ENCODE measurements at regions not wholly inside any gene's neighbourhood (a gene's known extent, or its start where the extent isn't known, plus 50 kb on each side); places are given as distances from the start of the nearest gene placed in this dataset.
A peak's percentile ranks its signal among the peaks of the same experiment; 100 is the strongest.

DNA sequence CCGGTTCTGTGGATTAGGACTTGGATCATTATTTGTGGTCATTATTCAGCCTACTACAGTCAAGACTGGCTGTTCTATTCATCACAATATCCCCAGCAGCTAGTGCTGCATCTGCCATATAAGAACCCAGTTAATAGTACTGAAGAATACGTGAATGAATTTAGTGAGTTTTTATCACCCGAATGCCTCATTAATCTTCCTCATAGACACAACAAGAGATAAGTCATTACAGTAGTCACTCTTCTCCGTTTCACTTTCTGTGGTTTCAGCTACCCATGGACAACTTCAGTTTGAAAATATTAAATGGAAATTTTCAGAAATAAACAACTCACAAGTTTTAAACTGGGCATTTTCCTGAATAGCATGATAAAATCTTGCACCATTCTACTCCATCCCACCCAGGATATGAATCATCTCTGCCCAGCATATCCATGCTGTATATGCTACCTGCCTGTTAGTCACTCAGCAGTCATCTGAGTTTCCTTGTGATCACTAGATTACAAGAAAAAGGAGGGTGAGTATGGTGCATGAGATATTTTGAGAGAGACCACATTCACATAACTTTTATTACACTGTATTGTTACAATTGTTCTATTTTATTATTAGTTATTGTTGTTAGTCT, 363.7 kb upstream of the CHAC2 start:
- Histone ChIP-seq H3K36me3 (ENCODE audit: control insufficient read depth, insufficient read depth, low read length) (no peaks in the 10 kb centered on the region), H3K4me3 (ENCODE audit: low read length) (no peak overlapping the region), H3K27ac (ENCODE audit: low read length) (no peak overlapping the region), H3K9me3 (replicated peaks; ENCODE audit: control insufficient read depth, low read depth, low read length) (no peaks in the 10 kb centered on the region), H3K27me3 (ENCODE audit: control insufficient read depth, insufficient read depth, low read length) (no peaks in the 10 kb centered on the region), H3K4me1 (ENCODE audit: control insufficient read depth, insufficient read depth, low read length) (no peaks in the 10 kb centered on the region)
- DNase-seq = no peak
- WGBS (ENCODE audit: insufficient coverage) = no CpG with 5 or more reads among the region's 4 CpGs

DNA sequence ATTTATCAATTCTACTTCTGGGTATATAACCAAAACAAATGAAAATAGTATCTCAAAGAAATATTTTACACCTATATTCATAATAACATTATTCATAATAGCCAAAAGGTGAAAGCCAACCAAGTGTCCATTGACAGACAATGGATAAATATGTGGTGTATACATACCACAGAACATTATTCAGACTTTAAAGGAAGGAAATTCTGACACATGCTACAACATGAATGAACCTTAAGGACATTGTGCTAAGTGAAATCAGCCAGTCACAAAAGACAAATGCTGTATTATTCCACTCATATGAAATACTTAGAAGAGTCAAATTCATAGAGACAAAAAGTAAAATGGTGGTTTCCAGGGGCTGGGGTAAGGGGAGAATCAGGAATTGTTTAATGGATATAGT, 370.5 kb upstream of the CHAC2 start:
- Histone ChIP-seq H3K36me3 (ENCODE audit: control insufficient read depth, insufficient read depth, low read length) (no peaks in the 10 kb centered on the region), H3K9me3 (replicated peaks; ENCODE audit: control insufficient read depth, low read depth, low read length) (no peaks in the 10 kb centered on the region), H3K4me1 (ENCODE audit: control insufficient read depth, insufficient read depth, low read length) (no peaks in the 10 kb centered on the region), H3K4me3 (ENCODE audit: low read length) (no peak overlapping the region), H3K27ac (ENCODE audit: low read length) (no peak overlapping the region), H3K27me3 (ENCODE audit: control insufficient read depth, insufficient read depth, low read length) (no peaks in the 10 kb centered on the region)
- DNase-seq = no peak

DNA sequence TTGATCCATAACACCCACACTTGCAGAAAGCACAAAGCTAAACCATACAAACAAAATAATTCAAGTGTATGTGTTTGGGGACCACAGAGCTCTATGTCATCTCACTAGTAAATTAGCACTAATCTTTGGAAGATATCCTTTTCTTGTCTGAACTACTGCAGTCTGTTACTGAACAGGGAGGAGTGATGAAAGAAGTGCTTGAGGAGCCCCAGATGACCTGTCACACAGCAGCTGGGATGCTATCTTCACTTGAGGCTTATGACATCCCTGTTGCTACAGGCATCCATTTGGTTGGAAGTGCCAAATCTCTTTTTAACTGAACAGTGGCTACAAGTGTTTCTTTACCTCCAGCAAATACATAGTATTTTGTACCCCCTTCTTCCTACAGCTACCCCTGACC, 386.3 kb upstream of the CHAC2 start:
- Histone ChIP-seq H3K4me1 (ENCODE audit: control insufficient read depth, insufficient read depth, low read length) (no peaks in the 10 kb centered on the region), H3K9me3 (replicated peaks; ENCODE audit: control insufficient read depth, low read depth, low read length) (peaks cover 2% of the 10 kb centered on the region), H3K4me3 (ENCODE audit: low read length) (no peak overlapping the region), H3K36me3 (ENCODE audit: control insufficient read depth, insufficient read depth, low read length) (no peaks in the 10 kb centered on the region), H3K27ac (ENCODE audit: low read length) (no peak overlapping the region), H3K27me3 (ENCODE audit: control insufficient read depth, insufficient read depth, low read length) (no peaks in the 10 kb centered on the region)
- DNase-seq = peak; percentile 0

DNA sequence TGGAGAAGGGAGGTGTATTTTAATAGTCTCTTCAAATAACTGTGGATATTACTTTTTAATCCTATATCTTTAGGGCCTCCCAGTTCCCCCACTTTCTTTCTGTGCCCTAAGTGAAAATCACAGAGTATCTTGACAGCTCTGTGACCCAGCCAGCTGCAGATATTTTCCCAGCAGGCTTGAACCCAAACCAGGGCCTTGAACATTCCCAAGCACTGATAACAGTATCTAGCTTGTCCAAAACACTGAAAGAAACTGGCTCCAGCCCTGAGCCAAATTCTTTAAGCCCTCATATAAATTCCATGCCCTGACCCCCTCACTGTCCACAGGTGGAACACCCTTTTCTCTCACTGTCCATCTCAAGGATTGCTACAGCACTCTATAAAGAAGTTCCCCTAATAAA, 388.1 kb upstream of the CHAC2 start:
- no peak overlapping the region for H3K4me3 ChIP-seq (ENCODE audit: low read length)
- H3K27ac ChIP-seq (ENCODE audit: low read length) = no peak overlapping the region
- DNase-seq = no peak
- no peaks in the 10 kb centered on the region for H3K4me1 ChIP-seq (ENCODE audit: control insufficient read depth, insufficient read depth, low read length)
- H3K27me3 ChIP-seq (ENCODE audit: control insufficient read depth, insufficient read depth, low read length) = no peaks in the 10 kb centered on the region
- no peaks in the 10 kb centered on the region for H3K36me3 ChIP-seq (ENCODE audit: control insufficient read depth, insufficient read depth, low read length)
- peaks cover 2% of the 10 kb centered on the region for H3K9me3 ChIP-seq (replicated peaks; ENCODE audit: control insufficient read depth, low read depth, low read length)

DNA sequence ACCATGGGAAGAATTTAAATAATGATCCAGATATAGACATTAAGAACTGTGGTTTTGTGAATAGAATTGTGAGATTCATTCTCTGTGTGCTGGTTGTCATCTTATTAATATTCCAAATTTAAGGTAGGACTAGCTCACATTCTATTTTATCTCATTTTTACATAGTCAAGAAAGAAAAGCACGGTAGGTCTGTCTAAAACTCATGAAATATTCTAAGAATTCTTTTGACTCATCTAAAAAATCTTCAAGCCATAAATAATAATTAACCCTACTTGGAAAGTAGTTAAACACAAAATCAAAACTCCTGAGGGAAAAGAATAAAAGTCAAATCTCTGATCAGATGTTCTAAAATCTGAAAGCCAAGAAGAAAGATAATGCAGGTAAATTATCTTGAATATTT, 388.8 kb upstream of the CHAC2 start:
- Histone ChIP-seq H3K27me3 (ENCODE audit: control insufficient read depth, insufficient read depth, low read length) (no peaks in the 10 kb centered on the region), H3K4me3 (ENCODE audit: low read length) (no peak overlapping the region), H3K4me1 (ENCODE audit: control insufficient read depth, insufficient read depth, low read length) (no peaks in the 10 kb centered on the region), H3K36me3 (ENCODE audit: control insufficient read depth, insufficient read depth, low read length) (no peaks in the 10 kb centered on the region), H3K9me3 (replicated peaks; ENCODE audit: control insufficient read depth, low read depth, low read length) (peaks cover 2% of the 10 kb centered on the region), H3K27ac (ENCODE audit: low read length) (no peak overlapping the region)
- WGBS (ENCODE audit: insufficient coverage) = no CpG with 5 or more reads among the region's 1 CpG
- no peak for DNase-seq

DNA sequence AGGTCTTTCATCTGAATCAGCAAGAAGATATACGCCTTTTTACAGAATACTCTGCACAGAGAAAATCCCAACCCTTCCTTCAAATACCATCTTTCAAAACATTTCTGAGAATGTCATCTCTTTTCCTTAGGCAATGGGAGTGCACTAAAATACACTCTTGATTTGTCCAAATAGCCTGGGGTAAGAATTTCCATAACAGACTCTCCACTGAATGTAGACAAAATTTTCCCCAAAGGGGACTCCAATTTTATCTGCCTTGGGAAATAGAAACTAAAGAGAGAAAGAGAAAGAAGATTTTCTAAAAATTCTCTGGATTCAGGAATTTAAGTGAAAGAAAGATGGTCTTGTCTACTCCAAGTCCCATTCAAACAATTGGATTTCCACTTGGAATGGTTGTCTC, 394.5 kb upstream of the CHAC2 start:
- no peak for DNase-seq
- no CpG with 5 or more reads among the region's 1 CpG for WGBS (ENCODE audit: insufficient coverage)
- no peak overlapping the region for H3K4me3 ChIP-seq (ENCODE audit: low read length)
- no peaks in the 10 kb centered on the region for H3K27me3 ChIP-seq (ENCODE audit: control insufficient read depth, insufficient read depth, low read length)
- peaks cover 2% of the 10 kb centered on the region for H3K9me3 ChIP-seq (replicated peaks; ENCODE audit: control insufficient read depth, low read depth, low read length)
- H3K27ac ChIP-seq (ENCODE audit: low read length) = no peak overlapping the region
- no peaks in the 10 kb centered on the region for H3K36me3 ChIP-seq (ENCODE audit: control insufficient read depth, insufficient read depth, low read length)
- no peaks in the 10 kb centered on the region for H3K4me1 ChIP-seq (ENCODE audit: control insufficient read depth, insufficient read depth, low read length)

DNA sequence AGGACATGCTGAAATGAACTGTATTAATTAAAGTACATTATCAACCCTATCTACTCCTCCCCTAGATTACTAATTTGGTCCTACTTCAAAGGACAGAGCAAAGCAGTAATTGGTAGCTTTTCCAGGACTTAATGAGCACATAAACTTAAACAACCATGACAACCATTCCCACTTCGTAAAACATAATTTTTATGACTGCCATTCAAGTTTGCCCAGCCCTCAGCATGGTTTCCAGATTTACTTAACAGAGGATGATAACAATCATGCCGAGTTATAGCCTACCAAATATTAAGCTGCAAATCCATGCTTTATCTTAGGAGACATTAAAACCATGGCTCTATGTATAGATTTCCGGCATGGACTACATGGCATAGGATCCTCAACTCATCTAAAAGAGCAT, 401.1 kb upstream of the CHAC2 start:
- 55% methylated on average over 1 of the region's 3 CpGs for WGBS (ENCODE audit: insufficient coverage)
- Histone ChIP-seq H3K36me3 (ENCODE audit: control insufficient read depth, insufficient read depth, low read length) (no peaks in the 10 kb centered on the region), H3K9me3 (replicated peaks; ENCODE audit: control insufficient read depth, low read depth, low read length) (no peaks in the 10 kb centered on the region), H3K27ac (ENCODE audit: low read length) (no peak overlapping the region), H3K27me3 (ENCODE audit: control insufficient read depth, insufficient read depth, low read length) (no peaks in the 10 kb centered on the region), H3K4me1 (ENCODE audit: control insufficient read depth, insufficient read depth, low read length) (no peaks in the 10 kb centered on the region), H3K4me3 (ENCODE audit: low read length) (no peak overlapping the region)
- no peak for DNase-seq

DNA sequence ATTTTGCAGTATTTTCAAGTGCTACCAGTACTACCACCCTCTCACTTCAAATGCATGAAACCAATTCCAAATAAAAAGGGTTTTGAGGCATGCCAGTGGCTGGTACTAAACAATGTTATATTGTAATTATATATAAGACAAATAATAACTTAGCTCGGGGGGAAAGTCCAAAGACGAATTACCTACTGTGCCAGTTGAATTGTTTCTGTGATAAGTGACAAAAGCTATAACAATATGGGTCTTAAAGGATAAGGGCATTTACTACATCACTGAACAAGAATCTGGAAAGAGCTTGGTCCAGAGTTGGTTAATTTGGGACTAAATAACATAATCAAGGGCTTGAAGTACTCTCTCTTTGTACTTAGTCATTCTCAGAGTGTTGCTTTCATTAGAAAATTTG, 404.7 kb upstream of the CHAC2 start:
- H3K27ac ChIP-seq (ENCODE audit: low read length) = no peak overlapping the region
- no peak overlapping the region for H3K4me3 ChIP-seq (ENCODE audit: low read length)
- H3K9me3 ChIP-seq (replicated peaks; ENCODE audit: control insufficient read depth, low read depth, low read length) = peaks cover 2% of the 10 kb centered on the region
- H3K36me3 ChIP-seq (ENCODE audit: control insufficient read depth, insufficient read depth, low read length) = no peaks in the 10 kb centered on the region
- no CpG with 5 or more reads among the region's 2 CpGs for WGBS (ENCODE audit: insufficient coverage)
- DNase-seq = no peak
- H3K4me1 ChIP-seq (ENCODE audit: control insufficient read depth, insufficient read depth, low read length) = no peaks in the 10 kb centered on the region
- H3K27me3 ChIP-seq (ENCODE audit: control insufficient read depth, insufficient read depth, low read length) = no peaks in the 10 kb centered on the region

DNA sequence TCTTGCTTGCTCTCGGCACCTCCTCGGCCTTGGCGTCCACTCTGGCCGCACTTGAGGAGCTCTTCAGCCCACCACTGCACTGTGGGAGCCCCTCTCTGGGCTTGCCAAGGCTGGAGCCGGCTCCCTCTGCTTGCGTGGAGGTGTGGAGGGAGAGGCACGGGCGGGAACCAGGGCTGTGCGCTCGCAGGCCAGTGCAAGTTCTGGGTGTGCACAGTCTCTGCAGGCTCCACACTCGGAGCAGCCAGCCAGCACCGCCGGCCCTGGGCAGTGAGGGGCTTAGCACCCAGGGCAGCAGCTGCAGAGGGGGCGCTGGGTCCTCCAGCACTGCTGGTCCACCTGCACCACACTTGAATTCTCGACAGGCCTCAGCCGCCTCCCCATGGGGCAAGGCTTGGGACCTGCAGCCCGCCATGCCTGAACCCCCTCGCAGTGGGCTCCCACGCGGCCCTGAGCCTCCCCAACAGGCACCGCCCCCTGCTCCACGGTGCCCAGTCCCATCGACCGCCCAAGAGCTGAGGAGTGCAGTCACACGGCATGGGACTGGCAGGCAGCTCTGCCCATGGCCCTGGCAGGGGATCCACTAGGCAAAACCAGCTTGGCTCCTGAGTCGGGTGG, 411.2 kb upstream of the CHAC2 start:
- no peak for DNase-seq
- Histone ChIP-seq H3K9me3 (replicated peaks; ENCODE audit: control insufficient read depth, low read depth, low read length) (peaks cover 7% of the 10 kb centered on the region), H3K27me3 (ENCODE audit: control insufficient read depth, insufficient read depth, low read length) (no peaks in the 10 kb centered on the region), H3K27ac (ENCODE audit: low read length) (no peak overlapping the region), H3K4me3 (ENCODE audit: low read length) (no peak overlapping the region), H3K36me3 (ENCODE audit: control insufficient read depth, insufficient read depth, low read length) (no peaks in the 10 kb centered on the region), H3K4me1 (ENCODE audit: control insufficient read depth, insufficient read depth, low read length) (no peaks in the 10 kb centered on the region)
- 93% methylated on average over 23 of the region's 26 CpGs for WGBS (ENCODE audit: insufficient coverage)

DNA sequence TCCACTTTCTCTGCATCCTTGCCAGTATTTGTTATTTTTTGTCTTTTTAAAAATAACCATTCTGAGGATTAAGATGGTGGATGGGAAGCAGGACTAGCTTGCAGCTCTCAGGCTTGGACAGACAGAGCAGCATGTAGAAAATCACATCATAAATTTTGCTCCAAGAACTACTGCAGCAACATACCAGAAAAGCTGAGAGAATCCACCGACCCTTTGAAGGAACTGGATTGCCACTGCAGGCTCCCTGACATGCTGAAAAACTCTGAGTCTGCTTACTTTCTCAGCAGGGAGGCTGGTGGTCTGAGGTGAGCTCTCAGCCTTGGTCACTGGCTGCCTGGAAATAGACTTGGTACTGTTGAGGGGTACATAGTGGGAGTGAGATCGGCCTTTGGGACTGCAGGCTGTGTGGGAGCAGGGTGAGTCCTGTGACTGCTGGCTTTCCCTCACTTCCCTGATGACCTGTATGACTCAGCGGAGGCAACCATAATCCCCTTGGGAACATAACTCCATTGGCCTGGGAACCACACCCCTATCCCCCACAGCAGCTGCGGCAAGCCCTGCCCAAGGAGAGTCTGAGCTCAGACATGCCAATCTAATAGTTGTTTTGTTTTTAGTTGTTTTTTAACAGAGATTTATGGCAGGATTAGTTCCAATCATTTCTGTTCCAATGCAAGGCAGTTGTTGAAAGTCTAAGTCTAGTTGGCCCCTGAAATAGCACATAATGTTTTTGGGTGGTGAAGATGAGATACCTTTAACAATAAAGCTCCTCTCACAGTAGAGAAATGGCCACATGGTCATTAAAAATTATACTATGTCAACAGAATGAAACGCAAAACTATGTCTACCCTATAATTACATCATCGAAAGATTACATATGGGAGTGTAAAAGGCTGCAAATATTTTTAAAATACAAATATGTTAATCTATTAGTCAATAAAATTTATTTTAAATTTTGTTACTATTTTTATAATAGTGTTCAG, 414.2 kb upstream of the CHAC2 start:
- 33% methylated on average over 1 of the region's 6 CpGs for WGBS (ENCODE audit: insufficient coverage)
- Histone ChIP-seq H3K27ac (ENCODE audit: low read length) (peak overlapping the region; percentile 80), H3K36me3 (ENCODE audit: control insufficient read depth, insufficient read depth, low read length) (no peaks in the 10 kb centered on the region), H3K4me1 (ENCODE audit: control insufficient read depth, insufficient read depth, low read length) (no peaks in the 10 kb centered on the region), H3K9me3 (replicated peaks; ENCODE audit: control insufficient read depth, low read depth, low read length) (peaks cover 5% of the 10 kb centered on the region), H3K4me3 (ENCODE audit: low read length) (no peak overlapping the region), H3K27me3 (ENCODE audit: control insufficient read depth, insufficient read depth, low read length) (no peaks in the 10 kb centered on the region)
- peak; percentile 23 for DNase-seq

All from muscle of leg (tissue), 3 donors.